ENCODE measurements at regions not wholly inside any gene's neighbourhood (a gene's known extent, or its start where the extent isn't known, plus 50 kb on each side); places are given as distances from the start of the nearest gene placed in this dataset.
"Not testable (repeated sequence)": the region's sequence is repeated elsewhere in the genome, so short reads cannot be mapped to it uniquely, and the experiment has no call there.

- DNase-seq, result no peak
These were observed 531.6 kb downstream of the PTPRU start for GRCh38 chr1:29767769-29768425.

DNA sequence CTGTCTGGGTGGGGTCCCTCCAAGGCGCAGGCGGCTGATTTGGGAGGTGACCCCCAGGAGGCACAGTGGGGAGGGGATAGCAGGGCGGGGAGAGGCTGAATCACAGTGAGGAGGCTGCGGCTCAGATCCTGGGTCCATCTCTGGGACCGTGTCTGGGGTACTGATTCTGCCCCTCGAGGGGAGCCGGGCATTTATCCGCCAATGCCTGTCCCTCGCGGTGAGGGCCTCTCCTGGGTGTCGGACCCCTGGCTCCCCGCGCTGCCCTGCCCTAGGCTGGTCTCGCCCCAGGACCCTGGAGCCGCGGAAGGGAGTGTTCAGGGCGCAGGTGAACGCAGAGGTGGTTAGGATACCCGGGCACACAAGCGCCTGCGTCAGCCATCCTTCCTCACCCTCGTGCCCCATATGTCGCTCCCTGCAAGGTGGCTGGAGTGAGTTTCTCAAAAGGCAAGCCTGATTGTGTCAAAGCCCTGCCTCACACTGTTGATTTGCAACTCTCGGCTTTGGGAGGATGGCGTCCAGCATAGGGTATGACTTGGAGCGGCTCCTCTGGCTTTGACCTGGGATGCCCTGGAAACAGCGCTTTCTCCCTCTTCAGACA, 530.9 kb downstream of the PTPRU start:
- no peak for DNase-seq

DNA sequence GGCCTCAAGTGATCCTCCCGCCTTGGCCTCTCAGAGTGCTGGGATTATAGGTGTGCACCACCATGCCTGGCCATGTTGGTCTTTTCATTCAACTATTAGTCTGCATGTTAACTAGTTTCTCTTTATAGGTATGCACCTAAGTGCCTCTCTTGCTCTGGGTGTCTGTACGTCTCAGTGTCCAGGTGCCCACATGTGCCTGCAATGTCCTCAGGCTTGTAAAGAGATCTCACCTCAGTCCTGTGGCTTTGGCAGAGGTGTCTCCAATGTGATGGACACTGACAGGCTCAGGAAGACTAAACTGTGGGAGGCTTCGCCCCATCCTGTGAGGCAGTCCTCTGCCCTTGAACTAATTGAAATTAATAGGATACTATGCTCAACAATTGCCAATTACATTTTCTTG, 526.3 kb downstream of the PTPRU start:
- no peak for DNase-seq

DNA sequence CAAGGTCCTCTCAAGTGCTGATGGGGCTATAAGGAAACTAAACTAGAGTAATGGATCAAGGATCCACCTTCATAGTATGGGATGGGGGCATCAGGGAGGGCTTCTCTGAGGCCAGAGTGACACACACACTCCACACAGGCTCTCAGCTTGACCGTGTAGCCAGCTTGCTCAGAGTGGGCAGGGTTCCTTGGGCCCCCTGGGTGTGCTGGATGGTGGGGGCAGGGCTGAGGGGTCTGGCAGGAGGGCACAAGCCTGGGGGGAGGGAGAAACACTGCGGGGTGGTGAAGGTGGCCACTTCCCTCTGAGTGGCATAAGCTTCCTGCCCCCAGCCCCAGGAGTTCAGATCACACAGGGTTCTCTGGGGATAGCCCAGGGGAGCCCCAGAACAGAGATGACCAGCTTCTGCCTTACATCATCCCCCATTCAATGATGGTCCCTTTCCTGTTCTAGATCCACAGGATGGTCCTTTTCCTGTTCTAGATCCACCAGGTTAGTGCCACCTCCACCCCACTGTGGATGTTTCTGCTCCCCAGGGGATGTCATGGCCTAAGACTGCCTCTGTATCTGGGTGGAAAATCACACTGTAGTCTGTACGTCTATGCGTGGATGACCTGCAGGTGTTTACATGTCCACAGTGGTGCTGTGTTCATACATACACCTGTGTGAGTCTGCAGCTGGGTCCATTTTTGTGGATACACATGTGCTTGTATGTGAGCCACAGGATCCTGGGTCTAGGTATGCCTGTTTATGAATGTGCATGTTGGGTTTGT, 525.0 kb downstream of the PTPRU start:
- DNase-seq, result no peak

- no peak for DNase-seq
These were observed 523.8 kb downstream of the PTPRU start for GRCh38 chr1:29760067-29760564.

DNA sequence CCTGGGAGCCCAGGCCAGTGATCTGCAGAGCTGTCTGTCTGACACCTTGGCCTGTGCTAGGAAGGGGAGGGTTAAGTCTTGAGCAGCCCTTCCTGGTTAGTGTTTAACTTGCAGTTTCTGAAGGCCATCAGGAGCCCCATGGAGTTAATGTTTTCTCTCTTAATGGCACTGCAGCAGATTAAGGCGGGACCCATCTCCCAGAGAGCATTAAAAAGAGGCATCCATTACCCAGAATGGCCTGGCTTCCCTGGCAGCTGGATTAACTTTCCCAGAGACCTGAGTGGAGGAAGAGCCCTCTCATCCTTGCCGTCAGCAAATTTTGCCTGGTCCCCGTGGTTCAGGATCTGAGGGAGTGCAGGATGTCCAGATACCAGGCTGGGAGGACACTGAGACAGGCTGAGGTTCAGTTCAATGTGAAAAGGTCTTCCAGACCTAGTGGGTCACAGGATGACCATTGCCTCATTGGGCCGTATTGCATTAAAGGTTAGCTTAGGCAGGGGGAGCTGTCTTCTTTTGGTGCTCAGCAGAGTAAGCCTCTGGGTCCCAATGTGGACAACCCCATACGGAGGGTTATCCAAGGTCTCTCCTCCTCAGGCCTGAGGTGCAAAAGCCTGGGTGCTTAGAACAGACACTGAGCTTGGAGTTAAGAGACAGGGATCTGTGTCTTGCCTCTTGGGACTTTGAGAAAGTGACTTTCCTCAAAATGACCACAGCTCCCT, 522.6 kb downstream of the PTPRU start:
- no peak for DNase-seq

DNA sequence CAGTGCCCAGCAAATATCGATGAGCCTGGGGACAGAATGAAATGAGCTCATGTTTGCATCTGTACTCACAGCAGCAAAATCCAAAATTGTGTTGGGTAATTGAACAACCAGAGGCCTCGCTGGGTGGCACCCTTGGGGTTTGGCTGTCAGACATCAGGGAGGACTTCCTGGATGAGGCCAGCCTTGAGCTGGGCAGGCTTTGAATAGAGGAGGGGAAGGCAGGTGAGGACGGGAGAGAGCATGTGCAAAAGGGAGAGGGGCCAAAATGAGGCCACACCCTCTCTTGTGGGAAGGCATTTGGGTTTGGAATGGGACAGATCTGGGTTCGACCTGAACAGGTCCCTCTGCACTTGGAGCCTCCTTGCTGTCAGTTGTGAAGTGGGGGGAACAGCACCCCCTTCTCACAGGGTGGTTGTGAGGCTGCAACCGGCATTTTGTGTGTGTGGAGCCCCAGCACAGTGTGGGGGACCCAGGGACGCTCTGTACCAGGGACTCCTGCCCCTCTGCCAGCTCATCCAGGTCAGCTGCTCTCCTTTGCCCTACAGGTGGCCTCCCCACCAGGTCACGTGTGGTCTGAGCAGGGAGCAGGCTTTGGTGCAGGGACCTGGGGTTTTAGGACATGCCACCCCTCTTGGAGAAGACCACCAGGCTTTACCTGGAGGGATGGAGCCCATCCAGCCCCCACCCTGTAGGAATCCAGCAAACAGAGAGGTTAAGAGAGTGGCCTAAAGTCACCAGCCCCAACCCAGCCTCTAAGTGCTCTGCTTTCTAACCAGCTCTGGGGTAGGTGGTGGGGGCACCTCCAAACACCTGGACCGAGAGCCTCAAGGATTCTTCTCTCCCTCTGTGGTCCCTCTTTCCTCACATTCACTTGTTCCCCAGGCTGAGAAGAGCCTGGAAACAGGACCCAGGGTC, 521.8 kb downstream of the PTPRU start:
- no peak for DNase-seq

DNA sequence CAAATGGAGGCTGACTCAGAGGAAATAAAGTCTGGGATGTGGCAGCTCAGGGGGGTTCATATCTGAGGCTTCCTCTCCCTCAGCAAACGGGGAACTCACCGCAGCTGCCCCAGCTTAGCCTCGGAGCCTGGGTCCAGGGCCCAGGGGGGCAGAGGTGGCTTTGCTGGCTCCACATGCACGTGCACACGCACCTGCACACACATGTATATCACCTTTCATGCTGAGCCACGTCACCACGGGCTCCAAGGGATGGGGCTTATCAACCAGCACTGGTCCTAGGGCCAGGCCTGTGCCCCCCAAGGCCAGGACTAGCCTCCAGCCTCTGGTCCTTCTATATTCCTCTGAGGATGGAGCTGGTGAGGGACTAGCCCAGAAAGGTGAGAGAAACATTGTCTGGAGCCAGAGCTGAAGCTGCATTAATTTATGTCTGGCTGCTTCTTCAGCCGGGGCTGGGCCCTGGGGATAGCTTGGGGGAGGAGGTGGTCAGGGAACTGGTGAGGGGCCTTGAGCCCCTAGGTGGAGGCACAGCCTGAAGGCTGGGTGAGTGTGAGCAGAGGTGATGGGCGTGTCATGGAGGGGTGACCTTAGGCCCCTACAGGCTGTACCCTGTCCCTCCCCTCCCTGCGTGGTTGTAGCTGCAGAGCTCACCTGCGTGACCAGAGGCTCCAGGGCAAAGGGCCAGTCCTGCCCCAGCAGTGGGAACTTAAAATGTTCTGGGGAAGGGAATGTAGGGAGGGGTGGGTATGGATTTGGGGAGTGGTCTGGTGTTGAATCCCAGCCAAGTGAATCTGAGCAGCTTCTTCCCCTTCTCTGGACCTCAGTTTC, 520.8 kb downstream of the PTPRU start:
- DNase-seq, result no peak

DNA sequence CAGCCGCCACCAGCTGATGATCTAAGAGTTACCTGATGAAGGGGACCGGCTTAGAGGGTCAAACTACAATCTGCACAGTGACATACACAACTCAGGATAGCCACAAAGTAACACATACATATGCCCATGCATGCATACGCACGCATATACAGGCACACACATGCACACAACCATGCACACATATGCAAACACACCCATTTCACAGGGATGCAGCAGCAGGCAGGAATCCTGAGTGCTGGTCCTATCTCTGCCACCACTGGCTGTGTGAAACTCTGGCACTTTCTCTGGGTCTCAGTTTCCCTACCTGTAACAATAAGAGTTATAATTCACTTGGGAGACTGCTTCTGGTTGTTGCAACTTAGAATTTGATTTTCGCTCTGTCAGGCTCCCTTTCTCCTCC, 520.2 kb downstream of the PTPRU start:
- no peak for DNase-seq

DNA sequence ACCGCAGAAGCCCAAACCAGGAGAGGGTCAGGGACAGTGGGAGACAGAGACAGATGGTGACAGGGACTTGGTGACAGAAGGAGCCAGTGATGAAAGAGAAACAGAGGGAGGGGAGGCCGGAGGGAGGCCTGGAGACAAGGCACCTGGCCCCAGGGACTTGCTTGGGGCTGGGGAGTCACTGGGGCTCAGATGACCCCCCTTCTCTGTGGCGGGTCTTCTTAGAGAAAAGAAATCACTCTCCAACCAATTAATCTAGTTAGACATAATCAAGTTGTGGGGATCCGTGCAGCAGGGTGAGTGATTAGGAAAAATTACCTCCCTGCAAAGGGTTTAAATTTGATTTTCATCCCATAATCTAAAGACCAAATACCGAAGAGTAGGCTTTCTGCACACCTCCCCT, 519.8 kb downstream of the PTPRU start:
- no peak for DNase-seq

GRCh38 chr1:29755412-29756015, 519.2 kb downstream of the PTPRU start:
- DNase-seq, result not testable (repeated sequence)

DNA sequence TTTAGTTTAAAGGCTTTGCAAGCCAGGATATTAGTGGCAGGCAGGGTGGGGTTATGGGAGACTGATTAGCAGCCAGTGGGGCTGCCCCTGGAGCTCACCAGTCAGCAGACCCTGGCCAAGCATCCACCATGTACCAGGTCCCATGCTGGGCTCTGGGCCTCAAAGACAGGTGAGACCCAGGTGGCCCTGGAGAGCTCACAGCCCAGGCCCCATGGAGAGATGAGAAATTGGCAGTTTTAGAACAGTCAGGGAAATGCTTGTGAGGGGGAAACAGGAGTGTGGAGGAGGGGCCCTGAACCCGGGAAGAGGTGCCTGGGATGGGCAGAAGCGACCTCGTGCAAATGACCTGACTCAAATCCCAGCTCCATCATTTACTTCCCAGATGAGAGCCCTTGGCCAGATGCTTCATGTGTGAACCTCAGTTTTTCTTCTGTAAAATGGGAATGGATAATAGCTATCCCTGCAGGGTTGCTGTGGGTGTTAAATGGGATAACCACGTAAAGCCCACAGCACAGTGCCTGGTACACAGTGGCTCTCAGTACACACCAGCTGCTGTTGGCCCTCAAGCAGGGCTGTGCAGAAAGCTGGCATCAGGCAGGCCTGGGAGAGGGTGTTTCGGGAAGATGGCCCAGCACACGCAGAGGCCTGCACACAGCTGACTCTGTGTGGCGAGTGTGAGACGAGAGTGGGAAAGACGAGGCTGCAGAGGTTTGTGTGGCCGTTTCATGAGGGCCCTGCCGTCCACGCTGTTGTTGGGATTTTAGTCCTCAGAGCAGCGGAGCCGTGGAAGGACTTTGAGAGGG, 518.5 kb downstream of the PTPRU start:
- DNase-seq, result no peak

DNA sequence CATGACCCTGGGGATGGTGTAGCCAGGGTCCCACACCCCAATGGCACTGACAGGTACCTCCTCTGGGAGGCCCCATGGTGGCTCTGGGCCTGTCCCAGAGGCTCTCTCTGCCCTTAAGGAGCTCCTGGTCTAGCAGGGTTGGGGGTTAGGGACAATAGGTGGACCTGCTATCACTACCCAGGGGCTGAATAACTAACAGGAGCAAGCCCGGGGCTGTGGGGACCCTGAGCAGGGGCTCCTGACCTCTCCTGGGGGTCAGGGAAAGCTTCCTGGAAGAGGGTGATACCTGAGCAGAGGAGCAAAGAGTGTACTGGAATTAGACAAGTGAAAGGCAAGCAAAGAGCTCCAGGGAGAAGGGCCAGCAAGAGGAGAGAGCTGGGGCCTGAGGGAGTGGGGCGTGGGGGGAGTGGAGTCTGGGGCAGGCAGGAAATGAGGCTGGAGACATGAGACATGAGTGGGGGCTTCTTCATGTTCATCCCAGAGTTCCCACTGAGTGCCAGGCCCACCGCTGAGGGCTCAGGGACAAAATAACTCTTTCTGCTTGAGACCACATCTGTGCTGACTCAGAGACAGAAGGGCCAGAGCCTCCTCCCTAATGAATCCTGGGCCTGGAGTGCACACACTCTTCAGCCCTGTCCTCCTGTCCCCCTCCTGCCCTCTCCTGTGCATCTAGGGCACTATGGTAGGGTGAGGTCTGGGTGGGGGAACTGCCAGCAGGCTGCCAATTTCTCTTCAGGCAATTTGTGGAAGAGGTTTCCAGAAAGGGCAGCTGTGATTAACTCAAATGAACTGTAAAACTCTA, 517.6 kb downstream of the PTPRU start:
- DNase-seq, result no peak

DNA sequence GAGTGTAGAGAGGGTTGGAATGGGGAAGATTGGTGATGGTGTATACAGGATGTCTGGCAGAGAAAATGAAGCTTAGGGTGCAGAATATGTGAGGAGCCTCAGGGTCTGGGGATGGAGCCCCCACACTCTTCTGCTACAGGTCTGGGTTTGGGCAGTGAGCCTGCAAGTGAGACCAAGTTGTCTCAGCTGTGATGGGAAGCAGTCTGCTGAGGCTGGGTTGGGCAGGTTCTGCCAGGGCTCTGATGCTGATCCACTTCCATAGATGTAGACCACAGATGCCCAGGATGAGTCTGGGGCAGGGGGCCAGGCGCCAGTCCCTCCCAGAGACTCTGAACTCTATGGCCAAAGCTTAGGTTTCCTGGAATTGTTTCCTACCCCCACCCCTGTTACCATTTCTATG, 516.9 kb downstream of the PTPRU start:
- no peak for DNase-seq

DNA sequence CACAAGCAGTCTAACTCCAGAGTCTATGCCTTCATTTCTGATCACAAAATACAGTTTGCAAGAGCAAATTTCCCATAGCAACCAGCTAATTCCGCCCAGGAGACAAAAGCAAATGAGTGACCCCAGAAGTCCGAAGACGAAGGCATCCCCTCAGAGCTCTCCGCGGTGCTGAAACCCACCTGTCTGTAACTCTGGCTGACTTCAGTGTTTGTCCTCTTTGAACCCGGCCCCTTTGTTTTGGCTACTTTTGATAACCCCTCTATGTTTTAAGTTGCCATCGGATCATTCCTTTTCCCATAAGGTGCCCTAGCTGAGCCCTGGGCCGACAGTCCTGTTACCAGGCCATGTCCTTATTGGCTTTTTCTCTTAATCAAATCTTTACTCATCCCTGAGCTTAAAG, 515.8 kb downstream of the PTPRU start:
- DNase-seq, result no peak

GRCh38 chr1:29749024-29749945, 513.0 kb downstream of the PTPRU start:
- DNase-seq, result no peak

DNA sequence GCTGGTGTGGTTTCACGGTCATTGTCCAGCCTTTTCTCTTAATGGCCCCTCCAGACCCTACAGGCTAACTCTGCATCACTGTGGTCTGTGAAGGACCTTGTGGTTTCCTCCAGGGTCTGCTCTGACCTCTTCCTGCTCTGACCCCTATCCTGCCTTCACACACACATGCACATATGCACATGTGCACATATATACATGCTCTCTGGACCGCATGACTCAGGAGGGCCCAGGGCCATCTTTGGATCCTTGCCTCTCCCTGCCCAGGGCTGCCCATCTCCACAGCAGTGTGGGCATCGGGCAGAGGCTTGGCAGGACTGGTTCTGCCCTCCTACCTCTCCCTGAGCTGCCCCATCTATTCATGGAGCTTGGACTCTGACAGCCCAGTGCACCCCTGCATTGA, 510.9 kb downstream of the PTPRU start:
- DNase-seq, result no peak

GRCh38 chr1:29746076-29746665, 509.8 kb downstream of the PTPRU start:
- no peak for DNase-seq

Data from fibroblast of skin of right quadriceps (primary cell).